ENCODE measurements at regions not wholly inside any gene's neighbourhood (a gene's known extent, or its start where the extent isn't known, plus 50 kb on each side); places are given as distances from the start of the nearest gene placed in this dataset.

DNA sequence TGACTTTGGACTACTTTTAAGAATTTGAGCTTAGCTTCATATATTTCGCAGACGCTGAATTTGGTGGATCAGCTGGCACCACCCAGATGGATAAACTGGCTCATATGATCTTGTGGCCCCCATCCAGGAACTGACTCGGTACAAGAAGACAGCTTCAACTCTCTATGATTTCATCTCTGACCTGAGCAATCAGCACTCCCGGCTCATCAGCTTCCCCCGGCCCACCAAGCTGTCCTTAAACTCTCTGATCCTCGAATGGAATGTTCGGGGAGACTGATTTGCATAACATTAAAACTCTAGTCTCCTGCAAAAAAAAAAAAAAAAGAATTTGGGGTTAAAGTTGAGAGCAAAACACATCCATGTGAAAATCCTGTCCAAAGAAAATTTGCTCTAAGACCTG, 71.4 kb upstream of the IRS2 start:
- Histone ChIP-seq H3K9ac (ENCODE audit: low read depth, low read length) (no peak overlapping the region), H3K4me1 (ENCODE audit: control insufficient read depth, insufficient read depth, low read length) (peaks cover 20% of the 10 kb centered on the region), H3K36me3 (ENCODE audit: control insufficient read depth, insufficient read depth, low read length) (no peaks in the 10 kb centered on the region), H3K27me3 (ENCODE audit: control insufficient read depth, insufficient read depth, low read length) (no peaks in the 10 kb centered on the region), H3K4me3 (ENCODE audit: low read depth, low read length) (no peak overlapping the region), H3K27ac (ENCODE audit: low read depth, low read length) (no peak overlapping the region), H3K9me3 (ENCODE audit: control insufficient read depth, insufficient read depth, low read length) (no peaks in the 10 kb centered on the region)

GRCh38 chr13:109857325-109857724, 70.9 kb upstream of the IRS2 start:
- Histone ChIP-seq H3K4me1 (ENCODE audit: control insufficient read depth, insufficient read depth, low read length) (peaks cover 20% of the 10 kb centered on the region), H3K4me3 (ENCODE audit: low read depth, low read length) (no peak overlapping the region), H3K9me3 (ENCODE audit: control insufficient read depth, insufficient read depth, low read length) (no peaks in the 10 kb centered on the region), H3K36me3 (ENCODE audit: control insufficient read depth, insufficient read depth, low read length) (no peaks in the 10 kb centered on the region), H3K27ac (ENCODE audit: low read depth, low read length) (no peak overlapping the region), H3K27me3 (ENCODE audit: control insufficient read depth, insufficient read depth, low read length) (no peaks in the 10 kb centered on the region), H3K9ac (ENCODE audit: low read depth, low read length) (no peak overlapping the region)

DNA sequence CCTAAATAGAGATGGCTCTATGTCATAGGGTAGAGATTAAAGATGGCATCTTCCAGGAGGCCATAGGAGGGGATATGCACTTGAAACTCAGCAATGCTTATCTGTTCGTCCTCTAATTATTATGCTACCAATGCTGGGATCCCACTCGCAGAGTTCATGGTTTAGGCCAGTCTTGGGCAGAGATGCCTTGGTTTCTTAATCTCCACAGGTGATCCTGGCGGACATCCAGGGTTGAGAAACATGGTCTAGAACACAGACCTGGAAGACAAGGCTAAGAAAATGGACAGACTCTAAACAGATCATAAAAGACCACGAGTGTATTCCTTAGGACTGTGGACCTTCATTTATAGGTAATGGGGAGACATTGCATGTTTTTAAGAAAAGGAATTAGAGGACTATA, 70.0 kb upstream of the IRS2 start:
- H3K27ac ChIP-seq (ENCODE audit: low read depth, low read length) = no peak overlapping the region
- no peaks in the 10 kb centered on the region for H3K9me3 ChIP-seq (ENCODE audit: control insufficient read depth, insufficient read depth, low read length)
- peaks cover 20% of the 10 kb centered on the region for H3K4me1 ChIP-seq (ENCODE audit: control insufficient read depth, insufficient read depth, low read length)
- H3K27me3 ChIP-seq (ENCODE audit: control insufficient read depth, insufficient read depth, low read length) = no peaks in the 10 kb centered on the region
- no peak overlapping the region for H3K9ac ChIP-seq (ENCODE audit: low read depth, low read length)
- H3K36me3 ChIP-seq (ENCODE audit: control insufficient read depth, insufficient read depth, low read length) = no peaks in the 10 kb centered on the region
- H3K4me3 ChIP-seq (ENCODE audit: low read depth, low read length) = no peak overlapping the region

- H3K27me3 ChIP-seq (ENCODE audit: control insufficient read depth, insufficient read depth, low read length) = no peaks in the 10 kb centered on the region
- no peak overlapping the region for H3K9ac ChIP-seq (ENCODE audit: low read depth, low read length)
- H3K4me3 ChIP-seq (ENCODE audit: low read depth, low read length) = no peak overlapping the region
Observed at GRCh38 chr13:109853153-109853552, 66.8 kb upstream of the IRS2 start.

DNA sequence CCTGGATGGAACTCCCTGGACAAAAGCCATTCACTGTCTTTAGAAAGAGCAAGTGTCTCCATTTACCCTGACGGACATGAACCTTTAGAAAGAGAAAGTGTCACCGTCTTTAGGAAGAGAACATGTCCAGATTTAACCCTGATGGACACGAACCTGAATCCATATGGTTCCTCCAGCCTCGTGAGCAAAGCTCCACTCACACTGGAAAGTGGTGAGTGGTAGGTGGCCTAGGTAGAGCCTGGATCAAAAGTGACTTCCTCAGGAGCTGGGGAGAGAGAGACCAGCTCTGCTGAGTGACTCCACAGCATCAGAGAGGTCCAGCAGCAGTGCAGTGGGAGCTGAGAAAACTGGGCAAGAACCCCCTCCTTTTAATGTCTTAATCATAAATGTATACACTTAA, 59.8 kb upstream of the IRS2 start:
- Histone ChIP-seq H3K36me3 (ENCODE audit: control insufficient read depth, insufficient read depth, low read length) (no peaks in the 10 kb centered on the region), H3K4me3 (ENCODE audit: low read depth, low read length) (no peak overlapping the region), H3K27ac (ENCODE audit: low read depth, low read length) (no peak overlapping the region), H3K9me3 (ENCODE audit: control insufficient read depth, insufficient read depth, low read length) (no peaks in the 10 kb centered on the region), H3K27me3 (ENCODE audit: control insufficient read depth, insufficient read depth, low read length) (no peaks in the 10 kb centered on the region), H3K4me1 (ENCODE audit: control insufficient read depth, insufficient read depth, low read length) (no peaks in the 10 kb centered on the region), H3K9ac (ENCODE audit: low read depth, low read length) (no peak overlapping the region)

More at GRCh38 chr13:109853153-109853552, 66.8 kb upstream of the IRS2 start:
- Histone ChIP-seq H3K4me1 (ENCODE audit: control insufficient read depth, insufficient read depth, low read length) (peaks cover 16% of the 10 kb centered on the region), H3K27ac (ENCODE audit: low read depth, low read length) (no peak overlapping the region), H3K9me3 (ENCODE audit: control insufficient read depth, insufficient read depth, low read length) (no peaks in the 10 kb centered on the region), H3K36me3 (ENCODE audit: control insufficient read depth, insufficient read depth, low read length) (no peaks in the 10 kb centered on the region)

GRCh38 chr13:109844396-109844795, 58.0 kb upstream of the IRS2 start:
- Histone ChIP-seq H3K27ac (ENCODE audit: low read depth, low read length) (no peak overlapping the region), H3K36me3 (ENCODE audit: control insufficient read depth, insufficient read depth, low read length) (no peaks in the 10 kb centered on the region), H3K9me3 (ENCODE audit: control insufficient read depth, insufficient read depth, low read length) (no peaks in the 10 kb centered on the region), H3K4me3 (ENCODE audit: low read depth, low read length) (no peak overlapping the region), H3K9ac (ENCODE audit: low read depth, low read length) (no peak overlapping the region), H3K4me1 (ENCODE audit: control insufficient read depth, insufficient read depth, low read length) (no peaks in the 10 kb centered on the region), H3K27me3 (ENCODE audit: control insufficient read depth, insufficient read depth, low read length) (no peaks in the 10 kb centered on the region)

GRCh38 chr13:109843695-109844094, 57.3 kb upstream of the IRS2 start:
- H3K9me3 ChIP-seq (ENCODE audit: control insufficient read depth, insufficient read depth, low read length) = no peaks in the 10 kb centered on the region
- no peaks in the 10 kb centered on the region for H3K36me3 ChIP-seq (ENCODE audit: control insufficient read depth, insufficient read depth, low read length)
- H3K9ac ChIP-seq (ENCODE audit: low read depth, low read length) = no peak overlapping the region
- H3K4me3 ChIP-seq (ENCODE audit: low read depth, low read length) = no peak overlapping the region
- no peak overlapping the region for H3K27ac ChIP-seq (ENCODE audit: low read depth, low read length)
- H3K4me1 ChIP-seq (ENCODE audit: control insufficient read depth, insufficient read depth, low read length) = no peaks in the 10 kb centered on the region
- no peaks in the 10 kb centered on the region for H3K27me3 ChIP-seq (ENCODE audit: control insufficient read depth, insufficient read depth, low read length)

- no peaks in the 10 kb centered on the region for H3K4me1 ChIP-seq (ENCODE audit: control insufficient read depth, insufficient read depth, low read length)
- no peaks in the 10 kb centered on the region for H3K27me3 ChIP-seq (ENCODE audit: control insufficient read depth, insufficient read depth, low read length)
- H3K27ac ChIP-seq (ENCODE audit: low read depth, low read length) = no peak overlapping the region
- H3K4me3 ChIP-seq (ENCODE audit: low read depth, low read length) = no peak overlapping the region
- H3K36me3 ChIP-seq (ENCODE audit: control insufficient read depth, insufficient read depth, low read length) = no peaks in the 10 kb centered on the region
- H3K9ac ChIP-seq (ENCODE audit: low read depth, low read length) = no peak overlapping the region
- no peaks in the 10 kb centered on the region for H3K9me3 ChIP-seq (ENCODE audit: control insufficient read depth, insufficient read depth, low read length)
Observed at GRCh38 chr13:109842212-109842920, 56.0 kb upstream of the IRS2 start.

DNA sequence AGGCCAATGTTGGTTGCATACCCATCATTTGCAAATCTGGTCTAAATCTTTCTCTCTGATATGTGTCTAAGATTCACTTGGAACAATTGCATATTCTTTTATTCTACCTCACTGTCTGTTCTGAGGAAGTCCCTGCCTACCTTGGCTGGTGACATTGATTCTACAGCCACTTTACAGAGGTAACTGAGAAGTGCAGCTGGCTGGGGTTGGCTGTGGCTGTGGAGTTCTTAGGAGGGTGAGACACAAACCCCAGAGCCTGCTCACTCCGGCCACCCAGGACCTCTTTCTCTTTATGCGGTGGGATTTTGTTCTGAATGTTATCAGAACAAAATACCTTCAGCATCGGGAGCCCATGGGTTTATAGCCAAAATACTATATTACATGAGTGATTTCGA, 54.5 kb upstream of the IRS2 start:
- no peaks in the 10 kb centered on the region for H3K36me3 ChIP-seq (ENCODE audit: control insufficient read depth, insufficient read depth, low read length)
- H3K4me3 ChIP-seq (ENCODE audit: low read depth, low read length) = no peak overlapping the region
- no peaks in the 10 kb centered on the region for H3K4me1 ChIP-seq (ENCODE audit: control insufficient read depth, insufficient read depth, low read length)
- no peak overlapping the region for H3K9ac ChIP-seq (ENCODE audit: low read depth, low read length)
- no peaks in the 10 kb centered on the region for H3K9me3 ChIP-seq (ENCODE audit: control insufficient read depth, insufficient read depth, low read length)
- no peak overlapping the region for H3K27ac ChIP-seq (ENCODE audit: low read depth, low read length)
- no peaks in the 10 kb centered on the region for H3K27me3 ChIP-seq (ENCODE audit: control insufficient read depth, insufficient read depth, low read length)

- no peak overlapping the region for H3K27ac ChIP-seq (ENCODE audit: low read depth, low read length)
- H3K4me1 ChIP-seq (ENCODE audit: control insufficient read depth, insufficient read depth, low read length) = 0 out of 2 replicates have a peak, but pooled peaks cover 1% of the 10 kb centered on the region
- H3K9me3 ChIP-seq (ENCODE audit: control insufficient read depth, insufficient read depth, low read length) = no peaks in the 10 kb centered on the region
- H3K27me3 ChIP-seq (ENCODE audit: control insufficient read depth, insufficient read depth, low read length) = no peaks in the 10 kb centered on the region
- H3K9ac ChIP-seq (ENCODE audit: low read depth, low read length) = no peak overlapping the region
- no peaks in the 10 kb centered on the region for H3K36me3 ChIP-seq (ENCODE audit: control insufficient read depth, insufficient read depth, low read length)
- H3K4me3 ChIP-seq (ENCODE audit: low read depth, low read length) = no peak overlapping the region
Observed at GRCh38 chr13:109840201-109840892, 54.0 kb upstream of the IRS2 start.

Measured in HUES48 (cell line).